GM21737 (cell line): ENCODE measurements at regions not wholly inside any gene's neighbourhood (a gene's known extent, or its start where the extent isn't known, plus 50 kb on each side); places are given as distances from the start of the nearest gene placed in this dataset.

Experiments used
- ATAC-seq: cut with Tn5 transposase; IDR thresholded peaks from one replicate; pipeline ENCODE4 v1.9.1; 2021; ENCODE audit warnings: mild to moderate bottlenecking, moderate library complexity; ENCODE audit not compliant: unreplicated experiment

GRCh38 chr14:65926935-65927700, 514.6 kb downstream of the FUT8 start:
- no peak for ATAC-seq

- no peak for ATAC-seq
Observed at GRCh38 chr14:65927931-65928356, 515.4 kb downstream of the FUT8 start.

GRCh38 chr14:65928995-65929394, 516.5 kb downstream of the FUT8 start:
- ATAC-seq: no peak

- ATAC-seq: no peak
Observed at GRCh38 chr14:65933400-65934069, 521.0 kb downstream of the FUT8 start.

- no peak for ATAC-seq
Observed at GRCh38 chr14:65934070-65934435, 521.5 kb downstream of the FUT8 start.

- no peak for ATAC-seq
Observed at GRCh38 chr14:65936342-65936975, 523.9 kb downstream of the FUT8 start.

- ATAC-seq: no peak
Observed at GRCh38 chr14:65937079-65937959, 524.8 kb downstream of the FUT8 start.

GRCh38 chr14:65937960-65938316, 525.4 kb downstream of the FUT8 start:
- ATAC-seq: no peak

- ATAC-seq: no peak
Observed at GRCh38 chr14:65938738-65939137, 526.2 kb downstream of the FUT8 start.

- no peak for ATAC-seq
Observed at GRCh38 chr14:65939184-65939583, 526.7 kb downstream of the FUT8 start.

GRCh38 chr14:65940056-65940735, 527.7 kb downstream of the FUT8 start:
- ATAC-seq: no peak

GRCh38 chr14:65941091-65941490, 528.6 kb downstream of the FUT8 start:
- ATAC-seq: no peak

GRCh38 chr14:65943150-65943549, 530.6 kb downstream of the FUT8 start:
- no peak for ATAC-seq

GRCh38 chr14:65943916-65944410, 531.4 kb downstream of the FUT8 start:
- ATAC-seq: no peak

GRCh38 chr14:65945327-65945726, 532.8 kb downstream of the FUT8 start:
- ATAC-seq: no peak

GRCh38 chr14:65946494-65946893, 534.0 kb downstream of the FUT8 start:
- ATAC-seq: no peak

GRCh38 chr14:65948302-65948701, 535.8 kb downstream of the FUT8 start:
- no peak for ATAC-seq

GRCh38 chr14:65949711-65950516, 536.3 kb upstream of the CCDC196 start:
- no peak for ATAC-seq

GRCh38 chr14:65954942-65955341, 531.2 kb upstream of the CCDC196 start:
- no peak for ATAC-seq
